Spleen (tissue), 11 donors: ENCODE measurements at regions not wholly inside any gene's neighbourhood (a gene's known extent, or its start where the extent isn't known, plus 50 kb on each side); places are given as distances from the start of the nearest gene placed in this dataset.

Experiments used
- DNase-seq: peaks from one replicate; pipeline ENCODE4 v3.0.0-alpha.2; 2020
- H3K27ac ChIP-seq, 8 donors: fragments of 200-600 bp; sonication (generic) in 7 of 8; 1 replicate in 4 of 8; 2 replicates in 4 of 8; pipeline versions ENCODE4 v1.5.0 to v1.8.0; 2016 to 2021; ENCODE audit warnings: inconsistent platforms in 4 of 8, mild to moderate bottlenecking in 4 of 8, moderate library complexity in 1 of 8
- H3K27me3 ChIP-seq, 7 donors: fragments of 200-600 bp; sonication (generic) in 6 of 7; replicated peaks in 1 of 7; 1 replicate in 4 of 7; 2 replicates in 3 of 7; pipeline versions ENCODE4 v1.5.0 to v1.8.0; 2016 to 2021; ENCODE audit warnings: inconsistent platforms in 3 of 7, mild to moderate bottlenecking in 1 of 7
- H3K36me3 ChIP-seq, 6 donors: fragments of 200-600 bp; sonication (generic) in 5 of 6; 1 replicate in 4 of 6; 2 replicates in 2 of 6; pipeline versions ENCODE4 v1.5.0 to v1.8.0; 2016 to 2021; ENCODE audit warnings: inconsistent platforms in 2 of 6
- H3K4me1 ChIP-seq, 6 donors: fragments of 200-600 bp; sonication (generic) in 5 of 6; 1 replicate in 3 of 6; 2 replicates in 3 of 6; pipeline versions ENCODE4 v1.5.0 to v1.8.0; 2016 to 2021; ENCODE audit warnings: inconsistent platforms in 3 of 6
- H3K4me3 ChIP-seq, 8 donors: fragments of 200-600 bp; sonication (generic) in 7 of 8; 1 replicate in 4 of 8; 2 replicates in 4 of 8; pipeline versions ENCODE4 v1.5.0 to v1.8.0; 2016 to 2021; ENCODE audit warnings: inconsistent platforms in 4 of 8, mild to moderate bottlenecking in 4 of 8, moderate library complexity in 2 of 8
- H3K9me3 ChIP-seq, 8 donors: fragments of 200-600 bp; sonication (generic) in 7 of 8; 1 replicate in 4 of 8; 2 replicates in 4 of 8; pipeline versions ENCODE4 v1.5.0 to v1.8.0; 2016 to 2021; ENCODE audit warnings: inconsistent platforms in 4 of 8
- POLR2A ChIP-seq, 3 donors: fragments of 450-650 bp; IDR thresholded peaks; one replicate each; pipeline ENCODE4 v1.5.1; 2017; ENCODE audit warnings: antibody characterized with exemption in 3 of 3, mild to moderate bottlenecking in 1 of 3
- POLR2AphosphoS5 ChIP-seq, 3 donors: sonication (generic); formaldehyde crosslinking; IDR thresholded peaks; one replicate each; pipeline ENCODE4 v1.5.1; 2017; ENCODE audit warnings: antibody characterized with exemption in 3 of 3
- WGBS, 5 donors: extraction: QIAGEN DNeasy Blood & Tissue Kit in 3 of 5; methylation state at CpG; one replicate each; pipeline versions ENCODE4 v1.1.5 to v1.1.7; 2013 to 2018; 5-methylcytosine and 5-hydroxymethylcytosine counted together
- intact Hi-C: fragments of 100-400 bp; cut with DNase I; formaldehyde crosslinking; loops from one replicate; pipeline ENCODE4 v1.15.0; 2023; ENCODE audit warnings: low total_unique reads
- TF ChIP-seq, protein P1 (sequence below), 11 experiments: fragments of 200-600 bp in 7 of 11; fragments of 450-650 bp in 4 of 11; sonication (generic) in 4 of 11; IDR thresholded peaks in 8 of 11; conservative IDR thresholded peaks in 3 of 11; 1 replicate in 7 of 11; 2 replicates in 4 of 11; pipeline versions ENCODE4 v1.4.0 to v1.8.0; 2016 to 2021; ENCODE audit warnings: antibody characterized with exemption in 11 of 11, inconsistent platforms in 4 of 11, mild to moderate bottlenecking in 1 of 11
- donor health status: healthy with polysubstance abuse.
- donor health status: DM: no; HTN: no; CAD: no; lungs with moderate emphysema.
- donor health status: DM: no; HTN: no; CAD: no.
- donor health status: Bipolar disorder and iron deficiency.
- donor health status: healthy.
- donor health status: DM: no; HTN: no; CAD: no.
- donor health status: DM: yes; HTN: yes; CAD: no.

DNA sequence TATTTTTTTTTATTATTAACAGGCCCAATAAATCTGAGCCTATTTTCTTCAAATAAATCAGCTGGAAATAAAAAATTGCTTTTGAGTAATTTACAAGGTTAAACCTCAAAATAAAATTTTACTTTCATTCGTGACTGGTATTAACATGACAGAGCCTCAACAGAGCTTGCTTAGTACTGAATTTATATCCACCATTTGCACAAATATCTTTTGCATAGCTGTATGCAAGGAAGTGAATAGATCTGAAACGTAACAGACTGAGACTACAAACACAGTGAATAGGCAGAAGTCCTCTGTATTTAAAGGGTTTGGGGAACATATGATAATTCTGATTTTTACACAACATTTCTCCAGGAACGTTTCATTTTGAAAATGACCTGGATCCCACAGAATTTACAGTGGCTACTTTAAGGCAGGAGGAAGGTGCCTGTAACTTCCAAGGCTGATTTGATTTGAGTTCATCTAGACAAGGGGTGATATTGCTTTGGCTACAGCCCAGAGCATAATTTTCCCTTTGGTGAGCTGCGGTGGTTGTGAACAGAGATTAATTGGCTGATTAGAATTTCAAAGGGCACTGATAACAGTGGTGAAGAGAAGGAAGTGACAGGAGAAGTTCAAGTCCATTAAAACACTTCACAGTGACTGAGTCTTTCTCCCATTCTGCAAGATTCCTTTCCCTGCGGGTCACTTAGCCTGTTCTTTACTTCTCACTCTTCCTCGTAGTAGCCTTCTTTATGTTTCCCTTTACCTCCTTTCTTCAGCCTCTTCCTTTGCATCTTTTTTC, 121.2 kb upstream of the SASH1 start:
- Histone ChIP-seq H3K36me3 (no peaks in the 10 kb centered on the region), H3K4me3 (no peak overlapping the region), H3K9me3 (no peaks in the 10 kb centered on the region), H3K27me3 (peaks cover 0 to 26% (median 0%) of the 10 kb centered on the region in 7 donors), H3K27ac (no peak overlapping the region), H3K4me1 (peaks cover 0 to 7% (median 0%) of the 10 kb centered on the region in 6 donors)
- intact Hi-C loops: no loop called here
- TF ChIP-seq POLR2A (IDR thresholded peaks at IDR 0.05): no peak
- TF ChIP-seq, protein P1, sequence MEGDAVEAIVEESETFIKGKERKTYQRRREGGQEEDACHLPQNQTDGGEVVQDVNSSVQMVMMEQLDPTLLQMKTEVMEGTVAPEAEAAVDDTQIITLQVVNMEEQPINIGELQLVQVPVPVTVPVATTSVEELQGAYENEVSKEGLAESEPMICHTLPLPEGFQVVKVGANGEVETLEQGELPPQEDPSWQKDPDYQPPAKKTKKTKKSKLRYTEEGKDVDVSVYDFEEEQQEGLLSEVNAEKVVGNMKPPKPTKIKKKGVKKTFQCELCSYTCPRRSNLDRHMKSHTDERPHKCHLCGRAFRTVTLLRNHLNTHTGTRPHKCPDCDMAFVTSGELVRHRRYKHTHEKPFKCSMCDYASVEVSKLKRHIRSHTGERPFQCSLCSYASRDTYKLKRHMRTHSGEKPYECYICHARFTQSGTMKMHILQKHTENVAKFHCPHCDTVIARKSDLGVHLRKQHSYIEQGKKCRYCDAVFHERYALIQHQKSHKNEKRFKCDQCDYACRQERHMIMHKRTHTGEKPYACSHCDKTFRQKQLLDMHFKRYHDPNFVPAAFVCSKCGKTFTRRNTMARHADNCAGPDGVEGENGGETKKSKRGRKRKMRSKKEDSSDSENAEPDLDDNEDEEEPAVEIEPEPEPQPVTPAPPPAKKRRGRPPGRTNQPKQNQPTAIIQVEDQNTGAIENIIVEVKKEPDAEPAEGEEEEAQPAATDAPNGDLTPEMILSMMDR (IDR thresholded peaks at IDR 0.05 in 8 of 11, conservative IDR thresholded peaks at IDR 0.05 in 3 of 11): no peak
- no peak for TF ChIP-seq POLR2AphosphoS5 (IDR thresholded peaks at IDR 0.05)
- WGBS, 5 donors: 38 to 56% (median 47%) methylated on average over 6 of the region's 6 CpGs
- no peak for DNase-seq

DNA sequence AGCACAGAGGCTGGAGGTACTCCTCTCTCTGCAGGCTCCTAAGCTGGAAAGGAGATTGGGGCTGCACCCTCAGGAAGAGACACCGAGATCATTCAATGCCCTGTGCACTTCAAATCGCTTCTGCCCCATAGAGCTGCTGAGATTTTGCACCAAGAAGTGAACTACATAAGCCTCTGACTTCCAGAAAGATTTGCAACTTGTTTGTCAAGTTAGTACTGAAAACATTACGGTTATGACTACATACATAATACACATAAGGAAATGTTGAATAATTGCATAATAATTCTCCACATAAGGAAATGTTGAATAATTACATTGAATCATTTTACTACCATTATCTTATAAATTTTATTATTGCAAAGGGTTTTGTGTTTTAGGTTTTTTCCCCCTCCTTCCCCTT, 120.3 kb upstream of the SASH1 start:
- H3K9me3 ChIP-seq: no peaks in the 10 kb centered on the region
- H3K4me1 ChIP-seq: peaks cover 0 to 7% (median 0%) of the 10 kb centered on the region in 6 donors
- H3K4me3 ChIP-seq: no peak overlapping the region
- intact Hi-C loops: no loop called here
- TF ChIP-seq, protein P1 (IDR thresholded peaks at IDR 0.05 in 8 of 11, conservative IDR thresholded peaks at IDR 0.05 in 3 of 11): no peak
- TF ChIP-seq POLR2A (IDR thresholded peaks at IDR 0.05) (no peak), POLR2AphosphoS5 (IDR thresholded peaks at IDR 0.05) (no peak)
- WGBS, 5 donors: 71 to 89% (median 82%) methylated on average over 3 of the region's 3 CpGs
- DNase-seq: no peak
- no peaks in the 10 kb centered on the region for H3K36me3 ChIP-seq
- no peak overlapping the region for H3K27ac ChIP-seq
- peaks cover 0 to 16% (median 0%) of the 10 kb centered on the region in 7 donors for H3K27me3 ChIP-seq

DNA sequence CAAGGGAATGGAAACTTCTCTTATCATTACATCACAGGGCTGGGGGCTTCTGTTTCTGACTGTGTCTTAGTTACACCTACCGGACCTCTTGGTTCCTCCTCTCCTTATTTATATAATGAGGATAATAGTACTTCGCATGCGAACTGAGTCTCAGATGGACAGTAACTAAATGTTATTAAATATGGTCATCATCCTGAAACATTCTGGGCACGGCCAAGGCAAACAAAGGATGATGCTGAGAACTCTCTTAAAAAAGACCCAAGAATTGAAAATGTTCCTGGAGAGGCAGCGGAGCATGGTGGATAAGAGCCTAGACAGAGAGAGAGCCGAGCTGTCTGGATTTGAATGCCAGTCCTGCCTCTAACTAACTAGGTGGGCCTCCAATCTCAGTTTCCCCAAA, 119.8 kb upstream of the SASH1 start:
- no peaks in the 10 kb centered on the region for H3K36me3 ChIP-seq
- intact Hi-C loops: no loop called here
- H3K4me1 ChIP-seq: peaks cover 0 to 7% (median 0%) of the 10 kb centered on the region in 6 donors
- DNase-seq: no peak
- WGBS, 5 donors: 63 to 80% (median 74%) methylated on average over 6 of the region's 6 CpGs
- H3K4me3 ChIP-seq: no peak overlapping the region
- TF ChIP-seq, protein P1 (IDR thresholded peaks at IDR 0.05 in 8 of 11, conservative IDR thresholded peaks at IDR 0.05 in 3 of 11): no peak
- TF ChIP-seq POLR2A (IDR thresholded peaks at IDR 0.05) (no peak), POLR2AphosphoS5 (IDR thresholded peaks at IDR 0.05) (no peak)
- H3K9me3 ChIP-seq: no peaks in the 10 kb centered on the region
- no peak overlapping the region for H3K27ac ChIP-seq
- H3K27me3 ChIP-seq: peaks cover 0 to 16% (median 0%) of the 10 kb centered on the region in 7 donors

DNA sequence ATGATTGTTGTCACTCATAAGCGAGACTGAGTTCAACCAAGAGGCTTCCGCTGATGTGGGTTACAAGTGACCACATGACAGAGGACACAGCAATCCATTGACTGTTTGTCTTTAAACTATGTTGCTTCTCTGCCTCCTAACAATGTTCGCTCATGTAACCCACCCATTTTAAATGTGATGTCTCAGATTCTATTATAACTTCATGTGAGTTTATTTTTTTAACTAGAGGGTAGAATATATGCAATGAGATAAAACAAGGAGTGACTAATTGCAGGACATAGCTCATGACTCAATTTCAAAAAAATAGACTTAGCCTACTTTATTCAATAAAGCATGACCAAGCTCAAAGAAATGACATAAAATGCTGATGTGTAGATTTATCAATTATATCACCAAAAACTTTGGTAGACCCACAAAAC, 119.2 kb upstream of the SASH1 start:
- Histone ChIP-seq H3K27ac (no peak overlapping the region), H3K36me3 (no peaks in the 10 kb centered on the region), H3K27me3 (peaks cover 0 to 16% (median 0%) of the 10 kb centered on the region in 7 donors), H3K4me1 (peaks cover 0 to 4% (median 0%) of the 10 kb centered on the region in 6 donors), H3K4me3 (no peak overlapping the region), H3K9me3 (no peaks in the 10 kb centered on the region)
- intact Hi-C loops: no loop called here
- TF ChIP-seq POLR2AphosphoS5 (IDR thresholded peaks at IDR 0.05): no peak
- TF ChIP-seq POLR2A (IDR thresholded peaks at IDR 0.05): no peak
- TF ChIP-seq, protein P1 (IDR thresholded peaks at IDR 0.05 in 8 of 11, conservative IDR thresholded peaks at IDR 0.05 in 3 of 11): no peak
- 88 to 93% (median 90%) methylated on average over 3 of the region's 3 CpGs for WGBS, 5 donors
- no peak for DNase-seq
